CD4-positive, alpha-beta T cell treated with Interleukin-2 at 100 ng/mL for 4 hours (primary cell): ENCODE measurements at regions not wholly inside any gene's neighbourhood (a gene's known extent, or its start where the extent isn't known, plus 50 kb on each side); places are given as distances from the start of the nearest gene placed in this dataset.
A peak's percentile ranks its signal among the peaks of the same experiment; 100 is the strongest.
"Not testable (repeated sequence)": the region's sequence is repeated elsewhere in the genome, so short reads cannot be mapped to it uniquely, and the experiment has no call there.

Experiments used
- DNase-seq: peaks from one replicate; pipeline ENCODE4 v3.0.0-alpha.2; 2020; ENCODE audit warnings: low spot score

- DNase-seq = no peak
Observed at GRCh38 chr15:62218841-62219240, 53.8 kb upstream of the C2CD4B start.

- no peak for DNase-seq
Observed at GRCh38 chr15:62219799-62220198, 54.7 kb upstream of the C2CD4B start.

GRCh38 chr15:62223020-62223419 lies 57.9 kb upstream of the C2CD4B start:
- DNase-seq = no peak

- DNase-seq = no peak
Observed at GRCh38 chr15:62228604-62229003, 63.5 kb upstream of the C2CD4B start.

GRCh38 chr15:62231856-62232255 lies 66.8 kb upstream of the C2CD4B start:
- DNase-seq = no peak

- no peak for DNase-seq
Observed at GRCh38 chr15:62240121-62241096, 75.3 kb upstream of the C2CD4B start.

GRCh38 chr15:62241135-62241770 lies 76.2 kb upstream of the C2CD4B start:
- DNase-seq = no peak

- DNase-seq = no peak
Observed at GRCh38 chr15:62242999-62243398, 77.9 kb upstream of the C2CD4B start.

GRCh38 chr15:62244762-62245161 lies 79.7 kb upstream of the C2CD4B start:
- no peak for DNase-seq

- DNase-seq = no peak
Observed at GRCh38 chr15:62248277-62248984, 83.3 kb upstream of the C2CD4B start.

GRCh38 chr15:62249501-62249900 lies 84.4 kb upstream of the C2CD4B start:
- no peak for DNase-seq

GRCh38 chr15:62250186-62250585 lies 85.1 kb upstream of the C2CD4B start:
- no peak for DNase-seq

GRCh38 chr15:62250978-62251377 lies 85.9 kb upstream of the C2CD4B start:
- no peak for DNase-seq

GRCh38 chr15:62253294-62253693 lies 88.2 kb upstream of the C2CD4B start:
- DNase-seq = no peak

- DNase-seq = peak; percentile 44
Observed at GRCh38 chr15:62254137-62254934, 89.3 kb upstream of the C2CD4B start.

GRCh38 chr15:62256430-62256829 lies 91.3 kb upstream of the C2CD4B start:
- not testable (repeated sequence) for DNase-seq

- DNase-seq = no peak
Observed at GRCh38 chr15:62257996-62258521, 93.0 kb upstream of the C2CD4B start.

- DNase-seq = no peak
Observed at GRCh38 chr15:62262305-62262941, 97.3 kb upstream of the C2CD4B start.

- DNase-seq = no peak
Observed at GRCh38 chr15:62264196-62264595, 99.1 kb upstream of the C2CD4B start.

- DNase-seq = no peak
Observed at GRCh38 chr15:62269504-62269903, 104.4 kb upstream of the C2CD4B start.
